K562 (cell line): ENCODE measurements at regions not wholly inside any gene's neighbourhood (a gene's known extent, or its start where the extent isn't known, plus 50 kb on each side); places are given as distances from the start of the nearest gene placed in this dataset.

ENCODE experiments used
- ATAC-seq: fragments of 200-7000 bp; cut with Tn5 transposase; 3 replicates; pipeline ENCODE4 v1.9.1; 2020; ENCODE audit warnings: moderate library complexity
- BruUV-seq: library from RNA; stranded (reverse); fragments of 400-500 nt; replicated peaks from 2 replicates; lab custom pipeline; 2021; lab: Mats Ljungman, UMichigan
- CTCF ChIA-PET: fragments of 300-600 bp; formaldehyde crosslinking; extraction: SDS; loops from one replicate; lab custom pipeline; 2021; ENCODE audit warnings: low intra/inter-chr PET ratio; lab: Yijun Ruan, JAX
- POLR2A ChIA-PET: fragments of 300-600, 350-650 bp; sonication (Branson Sonifier 250); formaldehyde crosslinking; extraction: SDS; loops from one replicate; lab custom pipeline; 2021; ENCODE audit warnings: antibody characterized with exemption, inconsistent platforms; lab: Yijun Ruan, JAX
- DNase-seq, 4 experiments: peaks; one replicate each; pipeline versions ENCODE4 v3.0.0 to v3.0.0-alpha.2; 2011 to 2018; ENCODE audit warnings: low spot score in 3 of 4, mixed read lengths in 3 of 4; ENCODE audit errors: extremely low read depth in 1 of 4
- FAIRE-seq: peaks from 2 replicates; lab custom pipeline; 2011; peaks lifted over from hg19 to GRCh38; lab: Jason Lieb, UNC
- H2AFZ ChIP-seq: 2 replicates; pipeline ENCODE4 v1.6.0; 2011; ENCODE audit warnings: low read depth, low read length, control low read depth, inconsistent platforms
- H3K27ac ChIP-seq: fragments of 200-600 bp; 3 replicates; pipeline ENCODE4 v1.8.0; 2011; ENCODE audit warnings: low read depth, mild to moderate bottlenecking, control low read depth, inconsistent platforms, low read length, moderate library complexity, mixed read lengths; ENCODE audit errors: extremely low read depth
- H3K27me3 ChIP-seq, 2 experiments: fragments of 300-600 bp in 1 of 2; 2 replicates in 1 of 2; 3 replicates in 1 of 2; pipeline versions ENCODE4 v1.6.0 to v1.8.0; 2011; ENCODE audit warnings: inconsistent platforms in 2 of 2, low read length in 2 of 2, mild to moderate bottlenecking in 1 of 2, mixed read lengths in 1 of 2, moderate library complexity in 1 of 2; ENCODE audit not compliant: control insufficient read depth in 2 of 2, insufficient read depth in 2 of 2
- H3K36me3 ChIP-seq: fragments of 300-600 bp; 3 replicates; pipeline ENCODE4 v1.8.0; 2011; ENCODE audit warnings: mild to moderate bottlenecking, low read length, inconsistent platforms; ENCODE audit not compliant: control insufficient read depth, insufficient read depth
- H3K4me1 ChIP-seq, 2 experiments: fragments of 200-600 bp in 1 of 2; replicated peaks in 1 of 2; 2 replicates in 1 of 2; 3 replicates in 1 of 2; pipeline versions ENCODE4 v1.5.1 to v1.8.0; 2011; ENCODE audit warnings: inconsistent platforms in 2 of 2, low read length in 2 of 2, mild to moderate bottlenecking in 1 of 2, mixed read lengths in 1 of 2, moderate library complexity in 1 of 2; ENCODE audit not compliant: control insufficient read depth in 2 of 2, insufficient read depth in 2 of 2
- H3K4me2 ChIP-seq: 2 replicates; pipeline ENCODE4 v1.6.1; 2011; ENCODE audit warnings: low read length, control low read depth, inconsistent platforms, mixed read lengths; ENCODE audit not compliant: insufficient read depth
- H3K4me3 ChIP-seq: fragments of 200-600 bp; sonication (generic), shearing (Covaris generic); 2 replicates; pipeline ENCODE4 v1.5.1; 2016; ENCODE audit warnings: control low read depth, inconsistent platforms
- H3K79me2 ChIP-seq: fragments of 200-600 bp; 3 replicates; pipeline ENCODE4 v1.8.0; 2011; ENCODE audit warnings: low read length, inconsistent platforms; ENCODE audit not compliant: control insufficient read depth, insufficient read depth
- H3K9ac ChIP-seq, 2 experiments: 2 replicates each; pipeline versions ENCODE4 v1.6.0 to v1.6.1; 2011; ENCODE audit warnings: low read depth in 2 of 2, low read length in 2 of 2, control low read depth in 1 of 2, inconsistent platforms in 1 of 2, mild to moderate bottlenecking in 1 of 2, mixed read lengths in 1 of 2; ENCODE audit not compliant: insufficient read depth in 1 of 2
- H3K9me1 ChIP-seq: one replicate; pipeline ENCODE4 v1.6.0; 2011; ENCODE audit warnings: inconsistent platforms, mild to moderate bottlenecking, low read length, moderate library complexity; ENCODE audit not compliant: control insufficient read depth, insufficient read depth
- H3K9me3 ChIP-seq: replicated peaks from 2 replicates; pipeline ENCODE4 v1.5.1; 2011; ENCODE audit warnings: low read depth, low read length, inconsistent platforms; ENCODE audit not compliant: control insufficient read depth, insufficient read depth
- H4K20me1 ChIP-seq: replicated peaks from 2 replicates; pipeline ENCODE4 v1.6.1; 2011; ENCODE audit warnings: low read length, inconsistent platforms, mixed read lengths; ENCODE audit not compliant: control insufficient read depth, insufficient read depth
- BACH1 ChIP-seq: fragments of 200-800 bp; sonication (Bioruptor generic); IDR thresholded peaks from 2 replicates; pipeline ENCODE4 v1.6.1; 2016; ENCODE audit warnings: missing genetic modification characterization, missing compliant biosample characterization
- CHD4 ChIP-seq: fragments of 200-600 bp; sonication (generic); IDR thresholded peaks from 3 replicates; pipeline ENCODE4 v1.6.1; 2012; ENCODE audit warnings: low read depth, mild to moderate bottlenecking, mixed read lengths, low read length, inconsistent platforms; ENCODE audit not compliant: insufficient read depth, insufficient replicate concordance, poor library complexity, severe bottlenecking
- CXXC5 ChIP-seq: fragments of 250-450 bp; sonication (Bioruptor Pico); IDR thresholded peaks from 2 replicates; pipeline ENCODE4 v1.8.0; 2022; ENCODE audit warnings: inconsistent platforms, mild to moderate bottlenecking, moderate library complexity
- KDM1A ChIP-seq, 2 experiments: fragments of 450-650 bp; IDR thresholded peaks; 2 replicates each; pipeline ENCODE4 v1.6.1; 2016; ENCODE audit warnings: mild to moderate bottlenecking in 2 of 2
- L3MBTL2 ChIP-seq: fragments of 450-650 bp; IDR thresholded peaks from 2 replicates; pipeline ENCODE4 v1.6.1; 2016; ENCODE audit warnings: mild to moderate bottlenecking, moderate library complexity
- NFYB ChIP-seq: IDR thresholded peaks from 2 replicates; pipeline ENCODE4 v1.6.1; 2011; ENCODE audit warnings: mild to moderate bottlenecking, moderate library complexity; ENCODE audit not compliant: insufficient read length; ENCODE audit errors: extremely low read depth
- NR0B1 ChIP-seq: fragments of 450-650 bp; IDR thresholded peaks from one replicate; pipeline ENCODE4 v1.6.1; 2018; ENCODE audit warnings: mild to moderate bottlenecking, moderate library complexity; ENCODE audit not compliant: partially characterized antibody
- PKNOX1 ChIP-seq: fragments of 450-650 bp; IDR thresholded peaks from 2 replicates; pipeline ENCODE4 v1.6.1; 2016
- SFPQ ChIP-seq: fragments of 200-400 bp; formaldehyde crosslinking; IDR thresholded peaks from 2 replicates; pipeline ENCODE4 v1.6.1; 2017; ENCODE audit warnings: mild to moderate bottlenecking, low read depth, low read length, moderate library complexity
- ZFX ChIP-seq: sonication (generic); formaldehyde crosslinking; IDR thresholded peaks from 2 replicates; pipeline ENCODE4 v1.8.0; 2022; ENCODE audit warnings: mild to moderate bottlenecking, missing genetic modification reagents, moderate library complexity
- ZNF316 ChIP-seq: fragments of 450-650 bp; IDR thresholded peaks from 2 replicates; pipeline ENCODE4 v1.6.1; 2016
- ZNF639 ChIP-seq, 2 experiments: fragments of 200-800 bp in 1 of 2; sonication (Bioruptor generic) in 1 of 2; sonication (generic) in 1 of 2; formaldehyde crosslinking in 1 of 2; IDR thresholded peaks in 1 of 2; conservative IDR thresholded peaks in 1 of 2; 2 replicates each; pipeline versions ENCODE4 v1.5.0 to v1.6.1; 2016 to 2020; ENCODE audit warnings: missing compliant biosample characterization in 1 of 2, missing genetic modification characterization in 1 of 2, missing genetic modification reagents in 1 of 2
- ZNF644 ChIP-seq: fragments of 200-800 bp; sonication (Bioruptor generic); IDR thresholded peaks from 2 replicates; pipeline ENCODE4 v1.6.1; 2016; ENCODE audit warnings: low read depth, missing genetic modification characterization, missing compliant biosample characterization
- WGBS: fragments of 100-300 bp; shearing (Covaris generic); methylation state at CpG from one replicate; pipeline ENCODE4 v1.1.6; 2016; ENCODE audit warnings: low coverage, mixed read lengths; ENCODE audit not compliant: insufficient coverage; ENCODE audit errors: missing lambda C conversion rate; 5-methylcytosine and 5-hydroxymethylcytosine counted together
- in situ Hi-C: fragments of 300-500 bp; cut with MboI; formaldehyde crosslinking; loops from 4 replicates; pipeline ENCODE4 v1.15.0; 2018; ENCODE audit warnings: inconsistent platforms, mixed read lengths
- intact Hi-C: fragments of 100-400 bp; cut with micrococcal nuclease; formaldehyde crosslinking; loops from 2 replicates; pipeline ENCODE4 v1.14.2; 2022

GRCh38 chr6:21996425-21997118 is 300.3 kb downstream of the PRL start:
- POLR2A ChIA-PET, result interaction anchor here (0.6 to 2.8 kb wide), 4 partner anchors 8 to 33 kb away, joined by 3 to 17 read pairs (median 4); no protein-coding TSS in a partner anchor
- Histone ChIP-seq H4K20me1 (no peaks in the 10 kb centered on the region), H3K36me3 (no peaks in the 10 kb centered on the region), H3K9me1 (no peaks in the 10 kb centered on the region), H3K27me3 (no peaks in the 10 kb centered on the region), H3K4me2 (peak overlapping the region; percentile 57), H3K9ac (peak overlapping the region in 1 of 2 experiments; percentile 53; a peak in 2 of 4 replicates), H3K4me1 (peaks cover 0 to 59% of the 10 kb centered on the region in 2 experiments; a peak in 3 of 5 replicates), H2AFZ (peak overlapping the region; percentile 94), H3K4me3 (no peak overlapping the region), H3K9me3 (0 out of 2 replicates have a peak, but pooled peaks cover 4% of the 10 kb centered on the region), H3K79me2 (no peaks in the 10 kb centered on the region), H3K27ac (peak overlapping the region; percentile 78)
- CTCF ChIA-PET, result no interaction called here
- in situ Hi-C loops (no loop called here), intact Hi-C loops (loop anchor here (2.0 kb wide), 1 partner anchor 28 kb away; no protein-coding TSS in a partner anchor)
- DNase-seq, result peak in 1 of 4 experiments; percentile 54
- peak; percentile 60 for ATAC-seq
- WGBS, result 30% methylated on average over 5 of the region's 5 CpGs
- no TSS peak for BruUV-seq
- FAIRE-seq, result no peak
- TF ChIP-seq L3MBTL2, result peak; percentile 15; the same call in 1 of the 2 replicates
- no peak for TF ChIP-seq NR0B1
- TF ChIP-seq KDM1A (IDR thresholded peaks at IDR 0.05), result no peak
- 0 out of 2 replicates have a peak, but pooled peaks have one; percentile 11 for TF ChIP-seq ZNF644
- TF ChIP-seq ZFX (CRISPR knock-in tag), result peak; percentile 36; the same call in 1 of the 2 replicates
- peak in 1 of 2 experiments; percentile 3; a peak in 1 of 4 replicates for TF ChIP-seq ZNF639 (CRISPR knock-in tag; conservative IDR thresholded peaks at IDR 0.05 in 1 of 2, IDR thresholded peaks at IDR 0.05 in 1 of 2)
- TF ChIP-seq BACH1 (tag), result no peak
- 0 out of 2 replicates have a peak, but pooled peaks have one; percentile 9 for TF ChIP-seq PKNOX1
- TF ChIP-seq CHD4, result peak; percentile 20
- TF ChIP-seq ZNF316, result no peak
- no peak for TF ChIP-seq NFYB
- TF ChIP-seq CXXC5 (CRISPR knock-in tag), result 0 out of 2 replicates have a peak, but pooled peaks have one; percentile 7
- TF ChIP-seq SFPQ, result no peak
